Hepatocyte (in vitro differentiated cells): ENCODE measurements at regions not wholly inside any gene's neighbourhood (a gene's known extent, or its start where the extent isn't known, plus 50 kb on each side); places are given as distances from the start of the nearest gene placed in this dataset.

ENCODE experiments used
- DNase-seq: peaks from one replicate; pipeline ENCODE4 v3.0.0-alpha.2; 2016; ENCODE audit warnings: low spot score
- H2AFZ ChIP-seq: fragments of 200-600 bp; sonication (generic); 2 replicates; pipeline ENCODE4 v1.6.0; 2016; ENCODE audit warnings: antibody characterized with exemption, mild to moderate bottlenecking
- H3K27ac ChIP-seq: fragments of 200-600 bp; sonication (generic); 2 replicates; pipeline ENCODE4 v1.5.1; 2016; ENCODE audit warnings: mild to moderate bottlenecking
- H3K27me3 ChIP-seq: fragments of 200-600 bp; sonication (generic); 2 replicates; pipeline ENCODE4 v1.6.1; 2016
- H3K36me3 ChIP-seq: fragments of 200-600 bp; sonication (generic); replicated peaks from 2 replicates; pipeline ENCODE4 v1.5.1; 2016; ENCODE audit warnings: low read depth; ENCODE audit not compliant: insufficient read depth
- H3K4me1 ChIP-seq: fragments of 200-600 bp; sonication (generic); 2 replicates; pipeline ENCODE4 v1.5.1; 2016; ENCODE audit warnings: mild to moderate bottlenecking, moderate library complexity; ENCODE audit not compliant: insufficient read depth
- H3K4me2 ChIP-seq: fragments of 200-600 bp; sonication (generic); 2 replicates; pipeline ENCODE4 v1.6.0; 2016
- H3K4me3 ChIP-seq: fragments of 200-600 bp; sonication (generic); 2 replicates; pipeline ENCODE4 v1.5.1; 2016; ENCODE audit warnings: mild to moderate bottlenecking
- H3K79me2 ChIP-seq: fragments of 200-600 bp; sonication (generic); 2 replicates; pipeline ENCODE4 v1.6.0; 2017; ENCODE audit warnings: mild to moderate bottlenecking
- H3K9me2 ChIP-seq: fragments of 200-600 bp; sonication (generic); replicated peaks from 2 replicates; pipeline ENCODE4 v1.6.0; 2017; ENCODE audit warnings: mild to moderate bottlenecking; ENCODE audit not compliant: insufficient read depth
- H3K9me3 ChIP-seq: fragments of 200-600 bp; sonication (generic); 2 replicates; pipeline ENCODE4 v1.5.1; 2016; ENCODE audit warnings: low read depth, mild to moderate bottlenecking
- H4K20me1 ChIP-seq: fragments of 200-600 bp; sonication (generic); 2 replicates; pipeline ENCODE4 v1.6.0; 2016; ENCODE audit warnings: mild to moderate bottlenecking; ENCODE audit not compliant: insufficient read depth, poor library complexity, severe bottlenecking
- EZH2 ChIP-seq: fragments of 200-600 bp; sonication (generic); IDR thresholded peaks from 2 replicates; pipeline ENCODE4 v1.6.1; 2016; ENCODE audit warnings: antibody characterized with exemption, mild to moderate bottlenecking, borderline replicate concordance
- EZH2phosphoT487 ChIP-seq: fragments of 200-600 bp; sonication (generic); IDR thresholded peaks from one replicate; pipeline ENCODE4 v1.6.1; 2018; ENCODE audit warnings: antibody characterized with exemption, mild to moderate bottlenecking, low read depth, moderate library complexity; ENCODE audit not compliant: unreplicated experiment, severe bottlenecking
- WGBS: methylation state at CpG from one replicate; pipeline ENCODE4 v1.1.6; 2016; ENCODE audit warnings: low lambda C conversion rate; ENCODE audit errors: missing lambda C conversion rate; 5-methylcytosine and 5-hydroxymethylcytosine counted together
- TF ChIP-seq, protein P1 (sequence below): fragments of 200-600 bp; sonication (generic); IDR thresholded peaks from 2 replicates; pipeline ENCODE4 v1.5.1; 2016; ENCODE audit warnings: antibody characterized with exemption, mild to moderate bottlenecking; ENCODE audit not compliant: poor library complexity

DNA sequence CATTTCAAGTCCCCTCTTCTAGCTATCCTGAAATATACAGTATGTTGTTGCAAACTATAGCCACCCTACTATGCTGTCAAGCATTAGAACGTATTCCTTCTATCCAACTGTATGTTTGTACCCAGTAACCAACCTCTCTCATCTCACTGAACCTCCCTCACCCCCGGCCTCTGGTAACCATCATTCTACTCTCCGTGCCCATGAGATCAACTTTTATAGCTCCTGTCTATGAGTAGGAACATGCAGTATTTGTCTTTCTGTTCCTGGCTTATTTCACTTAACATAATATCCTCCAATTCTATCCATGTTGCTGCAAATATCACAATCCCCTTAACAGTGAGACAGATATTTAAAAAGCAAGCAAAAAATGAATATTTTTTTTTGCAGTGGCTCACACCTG is 196.9 kb downstream of the PAX1 start:
- TF ChIP-seq EZH2 = no peak
- TF ChIP-seq, protein P1, sequence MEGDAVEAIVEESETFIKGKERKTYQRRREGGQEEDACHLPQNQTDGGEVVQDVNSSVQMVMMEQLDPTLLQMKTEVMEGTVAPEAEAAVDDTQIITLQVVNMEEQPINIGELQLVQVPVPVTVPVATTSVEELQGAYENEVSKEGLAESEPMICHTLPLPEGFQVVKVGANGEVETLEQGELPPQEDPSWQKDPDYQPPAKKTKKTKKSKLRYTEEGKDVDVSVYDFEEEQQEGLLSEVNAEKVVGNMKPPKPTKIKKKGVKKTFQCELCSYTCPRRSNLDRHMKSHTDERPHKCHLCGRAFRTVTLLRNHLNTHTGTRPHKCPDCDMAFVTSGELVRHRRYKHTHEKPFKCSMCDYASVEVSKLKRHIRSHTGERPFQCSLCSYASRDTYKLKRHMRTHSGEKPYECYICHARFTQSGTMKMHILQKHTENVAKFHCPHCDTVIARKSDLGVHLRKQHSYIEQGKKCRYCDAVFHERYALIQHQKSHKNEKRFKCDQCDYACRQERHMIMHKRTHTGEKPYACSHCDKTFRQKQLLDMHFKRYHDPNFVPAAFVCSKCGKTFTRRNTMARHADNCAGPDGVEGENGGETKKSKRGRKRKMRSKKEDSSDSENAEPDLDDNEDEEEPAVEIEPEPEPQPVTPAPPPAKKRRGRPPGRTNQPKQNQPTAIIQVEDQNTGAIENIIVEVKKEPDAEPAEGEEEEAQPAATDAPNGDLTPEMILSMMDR = no peak
- TF ChIP-seq EZH2phosphoT487 = no peak
- Histone ChIP-seq H4K20me1 (no peaks in the 10 kb centered on the region), H3K79me2 (no peaks in the 10 kb centered on the region), H3K4me2 (no peak overlapping the region), H3K27ac (no peak overlapping the region), H3K9me2 (no peaks in the 10 kb centered on the region), H3K36me3 (no peaks in the 10 kb centered on the region), H3K4me3 (no peak overlapping the region), H2AFZ (no peak overlapping the region), H3K27me3 (no peaks in the 10 kb centered on the region), H3K9me3 (no peaks in the 10 kb centered on the region), H3K4me1 (no peaks in the 10 kb centered on the region)
- no peak for DNase-seq
- 80% methylated on average over 3 of the region's 3 CpGs for WGBS

DNA sequence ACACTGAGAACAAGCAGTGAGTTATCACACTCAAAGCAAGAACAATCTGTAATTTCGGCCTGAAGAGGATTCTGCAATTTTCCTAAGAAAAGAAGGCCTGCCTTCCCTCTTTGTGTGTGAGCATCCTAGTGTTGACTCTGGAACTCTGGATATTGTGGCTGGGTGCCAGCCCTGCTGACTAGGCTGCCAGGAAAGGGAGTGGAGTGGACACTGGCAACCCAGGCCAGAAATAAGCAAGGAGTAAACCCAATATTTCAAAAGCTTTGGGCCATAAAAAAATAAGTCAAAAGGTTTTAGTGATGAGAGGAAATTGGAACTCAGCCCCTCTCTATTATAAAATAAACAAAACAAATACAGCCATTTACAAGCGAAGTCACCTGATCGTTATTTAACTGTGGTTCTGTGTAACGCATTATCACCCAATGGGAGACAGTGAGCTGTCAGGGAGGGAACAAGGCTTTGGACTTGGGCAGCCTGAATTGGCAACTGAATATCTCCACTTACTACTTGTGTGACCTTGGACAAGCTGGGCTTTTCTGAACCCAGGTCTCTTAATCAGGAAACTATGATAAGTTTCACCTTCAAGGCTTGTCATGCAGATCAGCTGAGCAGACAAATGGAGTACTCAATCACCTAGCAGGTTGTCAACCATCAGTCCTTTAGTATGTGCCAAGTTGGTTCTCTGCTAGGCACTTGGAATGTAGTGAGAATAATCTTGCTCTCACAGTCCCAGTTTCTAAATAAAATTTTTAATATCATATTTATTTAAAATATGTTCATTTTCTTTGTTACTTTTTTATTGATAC is 196.2 kb downstream of the PAX1 start:
- H3K79me2 ChIP-seq = no peaks in the 10 kb centered on the region
- no peaks in the 10 kb centered on the region for H3K4me1 ChIP-seq
- no peak overlapping the region for H3K27ac ChIP-seq
- 80% methylated on average over 4 of the region's 4 CpGs for WGBS
- no peak overlapping the region for H3K4me2 ChIP-seq
- no peaks in the 10 kb centered on the region for H3K9me2 ChIP-seq
- no peaks in the 10 kb centered on the region for H3K27me3 ChIP-seq
- no peak overlapping the region for H2AFZ ChIP-seq
- no peaks in the 10 kb centered on the region for H3K9me3 ChIP-seq
- peak; percentile 10 for DNase-seq
- no peak overlapping the region for H3K4me3 ChIP-seq
- H4K20me1 ChIP-seq = no peaks in the 10 kb centered on the region
- no peaks in the 10 kb centered on the region for H3K36me3 ChIP-seq
- no peak for TF ChIP-seq EZH2
- TF ChIP-seq, protein P1 = no peak
- no peak for TF ChIP-seq EZH2phosphoT487

DNA sequence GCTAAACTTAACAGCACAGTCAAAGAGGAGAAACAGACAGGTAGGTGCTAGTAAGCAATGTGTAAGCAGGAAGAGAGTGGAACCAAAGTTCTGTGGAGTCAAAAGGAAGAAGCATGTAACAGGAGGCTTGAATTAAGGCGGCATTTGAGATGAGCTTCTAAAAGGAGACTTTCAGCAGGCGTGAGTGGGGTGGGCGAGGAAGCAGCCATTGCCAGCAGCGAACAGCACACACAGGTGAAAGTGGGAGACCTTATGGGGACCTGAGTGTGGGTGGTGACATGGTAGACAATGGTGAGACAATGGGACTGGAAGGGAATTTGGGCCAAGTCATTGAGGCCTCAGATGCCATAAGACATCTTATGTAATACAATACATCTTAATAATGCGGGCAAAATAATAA is 195.0 kb downstream of the PAX1 start:
- Histone ChIP-seq H3K79me2 (no peaks in the 10 kb centered on the region), H3K27ac (no peak overlapping the region), H3K4me1 (no peaks in the 10 kb centered on the region), H3K4me3 (no peak overlapping the region), H3K4me2 (no peak overlapping the region), H3K36me3 (no peaks in the 10 kb centered on the region), H3K9me2 (no peaks in the 10 kb centered on the region), H3K27me3 (no peaks in the 10 kb centered on the region), H4K20me1 (no peaks in the 10 kb centered on the region), H3K9me3 (no peaks in the 10 kb centered on the region), H2AFZ (no peak overlapping the region)
- 88% methylated on average over 5 of the region's 5 CpGs for WGBS
- no peak for DNase-seq
- TF ChIP-seq, protein P1 = no peak
- TF ChIP-seq EZH2 = no peak
- no peak for TF ChIP-seq EZH2phosphoT487

DNA sequence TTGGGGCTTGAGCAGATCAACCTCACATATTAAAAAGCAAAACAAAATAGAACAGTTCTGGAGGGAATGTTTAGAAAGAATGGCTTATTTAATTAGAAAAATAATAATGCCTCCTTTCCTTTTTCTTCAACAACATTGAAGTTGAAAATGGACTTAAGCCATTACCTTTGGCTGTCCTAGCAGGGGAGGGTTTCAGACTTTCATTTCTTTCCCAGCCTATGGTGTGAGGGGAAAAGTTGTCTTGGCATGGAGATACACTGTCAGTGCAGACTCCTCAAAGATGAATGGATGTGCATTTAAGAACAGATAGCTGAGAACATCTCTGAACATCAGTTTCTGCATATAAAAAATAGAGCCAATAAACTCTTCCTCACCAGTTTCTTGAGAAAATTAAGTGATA is 169.5 kb downstream of the PAX1 start:
- Histone ChIP-seq H3K9me2 (no peaks in the 10 kb centered on the region), H3K4me3 (no peak overlapping the region), H3K4me1 (no peaks in the 10 kb centered on the region), H4K20me1 (no peaks in the 10 kb centered on the region), H3K4me2 (no peak overlapping the region), H2AFZ (no peak overlapping the region), H3K27ac (no peak overlapping the region), H3K36me3 (no peaks in the 10 kb centered on the region), H3K27me3 (no peaks in the 10 kb centered on the region), H3K79me2 (no peaks in the 10 kb centered on the region), H3K9me3 (no peaks in the 10 kb centered on the region)
- TF ChIP-seq, protein P1 = no peak
- no peak for TF ChIP-seq EZH2phosphoT487
- no peak for TF ChIP-seq EZH2
- no peak for DNase-seq
